Testis (tissue), 2 donors: ENCODE measurements at regions not wholly inside any gene's neighbourhood (a gene's known extent, or its start where the extent isn't known, plus 50 kb on each side); places are given as distances from the start of the nearest gene placed in this dataset.

Source experiments
- POLR2A ChIP-seq: fragments of 450-650 bp; IDR thresholded peaks from one replicate; pipeline ENCODE4 v1.6.1; 2017; ENCODE audit warnings: antibody characterized with exemption, mild to moderate bottlenecking, moderate library complexity
- TF ChIP-seq, protein P1 (sequence below), 3 experiments: fragments of 450-650 bp in 2 of 3; fragments of 200-600 bp in 1 of 3; sonication (generic) in 1 of 3; IDR thresholded peaks; one replicate each; pipeline ENCODE4 v1.5.1; 2016 to 2019; ENCODE audit warnings: antibody characterized with exemption in 3 of 3, mild to moderate bottlenecking in 2 of 3, moderate library complexity in 1 of 3

- TF ChIP-seq, protein P1, sequence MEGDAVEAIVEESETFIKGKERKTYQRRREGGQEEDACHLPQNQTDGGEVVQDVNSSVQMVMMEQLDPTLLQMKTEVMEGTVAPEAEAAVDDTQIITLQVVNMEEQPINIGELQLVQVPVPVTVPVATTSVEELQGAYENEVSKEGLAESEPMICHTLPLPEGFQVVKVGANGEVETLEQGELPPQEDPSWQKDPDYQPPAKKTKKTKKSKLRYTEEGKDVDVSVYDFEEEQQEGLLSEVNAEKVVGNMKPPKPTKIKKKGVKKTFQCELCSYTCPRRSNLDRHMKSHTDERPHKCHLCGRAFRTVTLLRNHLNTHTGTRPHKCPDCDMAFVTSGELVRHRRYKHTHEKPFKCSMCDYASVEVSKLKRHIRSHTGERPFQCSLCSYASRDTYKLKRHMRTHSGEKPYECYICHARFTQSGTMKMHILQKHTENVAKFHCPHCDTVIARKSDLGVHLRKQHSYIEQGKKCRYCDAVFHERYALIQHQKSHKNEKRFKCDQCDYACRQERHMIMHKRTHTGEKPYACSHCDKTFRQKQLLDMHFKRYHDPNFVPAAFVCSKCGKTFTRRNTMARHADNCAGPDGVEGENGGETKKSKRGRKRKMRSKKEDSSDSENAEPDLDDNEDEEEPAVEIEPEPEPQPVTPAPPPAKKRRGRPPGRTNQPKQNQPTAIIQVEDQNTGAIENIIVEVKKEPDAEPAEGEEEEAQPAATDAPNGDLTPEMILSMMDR (IDR thresholded peaks at IDR 0.05) = no peak
- no peak for TF ChIP-seq POLR2A
Measured at GRCh38 chr7:97390915-97391593, 273.6 kb downstream of the SDHAF3 start.
